ENCODE measurements at regions not wholly inside any gene's neighbourhood (a gene's known extent, or its start where the extent isn't known, plus 50 kb on each side); places are given as distances from the start of the nearest gene placed in this dataset.

DNA sequence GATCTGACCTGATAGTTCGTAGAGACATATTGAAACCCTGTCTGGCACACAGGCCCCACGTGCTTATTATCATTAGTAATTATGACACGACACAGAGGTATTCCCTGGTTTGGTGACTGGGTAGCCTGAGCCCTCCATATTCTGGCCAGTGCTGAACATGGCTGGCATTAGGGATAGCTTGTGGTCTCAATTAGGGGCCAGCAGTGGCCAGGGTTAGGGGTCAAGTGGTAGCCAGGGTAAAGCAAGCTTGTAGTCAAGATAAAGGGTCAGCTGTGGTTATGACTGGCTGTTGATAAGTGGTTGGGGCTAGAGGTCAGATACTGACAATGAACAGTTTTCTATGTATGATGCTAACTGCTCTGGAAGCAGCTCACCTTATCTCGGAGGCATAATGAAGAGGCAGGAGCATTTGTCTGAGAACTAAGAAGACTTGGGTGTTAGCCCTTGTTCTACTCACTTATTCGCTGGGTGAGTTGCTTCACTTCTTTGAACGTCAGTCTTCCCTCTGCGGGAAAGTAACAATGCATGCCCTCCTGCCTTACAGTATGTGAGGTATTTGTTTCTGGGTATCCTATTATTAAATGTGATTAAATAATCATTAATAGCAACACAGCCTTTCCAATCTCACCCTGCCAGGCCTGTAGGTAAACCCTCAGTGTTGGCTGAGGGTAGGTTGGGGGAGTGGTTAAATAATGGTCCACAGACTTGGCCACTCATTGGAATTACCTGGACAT, 66.7 kb downstream of the VEGFA start (continued):
- TF ChIP-seq ZNF57 (CRISPR knock-in tag; IDR thresholded peaks at IDR 0.05) (no peak), RBM39 (optimal IDR thresholded peaks at IDR 0.05; ENCODE audit: low read depth, low read length) (no peak), TRIM28 (IDR thresholded peaks at IDR 0.05) (no peak), MTA1 (IDR thresholded peaks at IDR 0.05; ENCODE audit: borderline replicate concordance) (peak; percentile 80), HNRNPK (IDR thresholded peaks at IDR 0.05; ENCODE audit: low read depth, low read length, poor library complexity, severe bottlenecking) (no peak), CTCFL (IDR thresholded peaks at IDR 0.05; ENCODE audit: borderline replicate concordance, insufficient read depth, low read depth, low read length, poor library complexity, severe bottlenecking) (no peak), NCOA1 (IDR thresholded peaks at IDR 0.05; ENCODE audit: low read depth) (peak; percentile 84; the same call in 1 of the 2 replicates), MEF2A (IDR thresholded peaks at IDR 0.05; ENCODE audit: control insufficient read depth, low read depth, low read length) (no peak), SIN3A (IDR thresholded peaks at IDR 0.05; ENCODE audit: borderline replicate concordance in 2 of 2, control insufficient read depth in 1 of 2, low read depth in 2 of 2, low read length in 2 of 2) (no peak), NBN (IDR thresholded peaks at IDR 0.05; ENCODE audit: low read depth) (peak; percentile 72; the same call in 1 of the 2 replicates), TCF15 (CRISPR knock-in tag; IDR thresholded peaks at IDR 0.05) (no peak), SUPT5H (IDR thresholded peaks at IDR 0.05) (no peak), ZNF311 (CRISPR knock-in tag; IDR thresholded peaks at IDR 0.05) (no peak), ZMIZ1 (IDR thresholded peaks at IDR 0.05; ENCODE audit: low read depth in 2 of 2, low read length in 2 of 2) (peak in 1 of 2 experiments; percentile 77; a peak in 1 of 4 replicates), XRCC5 (IDR thresholded peaks at IDR 0.05; ENCODE audit: low read depth, low read length) (no peak)
- TF ChIP-seq, protein P1, sequence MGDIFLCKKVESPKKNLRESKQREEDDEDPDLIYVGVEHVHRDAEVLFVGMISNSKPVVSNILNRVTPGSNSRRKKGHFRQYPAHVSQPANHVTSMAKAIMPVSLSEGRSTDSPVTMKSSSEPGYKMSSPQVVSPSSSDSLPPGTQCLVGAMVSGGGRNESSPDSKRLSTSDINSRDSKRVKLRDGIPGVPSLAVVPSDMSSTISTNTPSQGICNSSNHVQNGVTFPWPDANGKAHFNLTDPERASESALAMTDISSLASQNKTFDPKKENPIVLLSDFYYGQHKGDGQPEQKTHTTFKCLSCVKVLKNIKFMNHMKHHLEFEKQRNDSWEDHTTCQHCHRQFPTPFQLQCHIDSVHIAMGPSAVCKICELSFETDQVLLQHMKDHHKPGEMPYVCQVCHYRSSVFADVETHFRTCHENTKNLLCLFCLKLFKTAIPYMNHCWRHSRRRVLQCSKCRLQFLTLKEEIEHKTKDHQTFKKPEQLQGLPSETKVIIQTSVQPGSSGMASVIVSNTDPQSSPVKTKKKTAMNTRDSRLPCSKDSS (IDR thresholded peaks at IDR 0.05; ENCODE audit: low read depth, partially characterized antibody), result no peak

Data from K562 (cell line).